ENCODE measurements at regions not wholly inside any gene's neighbourhood (a gene's known extent, or its start where the extent isn't known, plus 50 kb on each side); places are given as distances from the start of the nearest gene placed in this dataset.

DNA sequence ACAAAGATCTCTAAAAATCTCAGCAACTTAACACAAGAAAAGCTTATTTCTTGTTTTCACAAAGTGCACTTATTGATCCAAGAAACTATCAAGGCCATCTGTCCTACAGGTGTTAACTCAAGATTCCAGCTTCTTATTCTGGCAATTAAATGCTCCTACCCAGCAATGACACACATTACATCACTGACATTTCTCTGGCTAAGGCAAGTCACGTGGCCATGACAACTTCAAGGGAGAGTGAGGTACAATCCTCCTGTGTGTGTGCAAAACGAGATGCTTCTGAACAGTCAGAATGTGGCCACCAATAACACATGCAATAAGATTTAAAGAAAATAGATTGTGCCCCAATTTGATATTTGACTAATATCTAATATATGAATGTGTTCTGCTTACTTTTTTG lies 169.3 kb upstream of the BTBD3 start:
- no peak overlapping the region for H2AFZ ChIP-seq (ENCODE audit: low read depth, low read length)
- FAIRE-seq (no peak), DNase-seq (ENCODE audit: low read depth) (no peak)
- no peaks in the 10 kb centered on the region for H3K4me1 Mint-ChIP-seq (ENCODE audit: low read depth, unreplicated experiment)
- no peaks in the 10 kb centered on the region for H3K9me3 Mint-ChIP-seq (ENCODE audit: unreplicated experiment)
- H3K36me3 ChIP-seq (ENCODE audit: insufficient read depth, low read length), result no peaks in the 10 kb centered on the region
- TF ChIP-seq EZH2 (IDR thresholded peaks at IDR 0.05; ENCODE audit: insufficient read depth, low read length), result no peak
- TF ChIP-seq, protein P1, sequence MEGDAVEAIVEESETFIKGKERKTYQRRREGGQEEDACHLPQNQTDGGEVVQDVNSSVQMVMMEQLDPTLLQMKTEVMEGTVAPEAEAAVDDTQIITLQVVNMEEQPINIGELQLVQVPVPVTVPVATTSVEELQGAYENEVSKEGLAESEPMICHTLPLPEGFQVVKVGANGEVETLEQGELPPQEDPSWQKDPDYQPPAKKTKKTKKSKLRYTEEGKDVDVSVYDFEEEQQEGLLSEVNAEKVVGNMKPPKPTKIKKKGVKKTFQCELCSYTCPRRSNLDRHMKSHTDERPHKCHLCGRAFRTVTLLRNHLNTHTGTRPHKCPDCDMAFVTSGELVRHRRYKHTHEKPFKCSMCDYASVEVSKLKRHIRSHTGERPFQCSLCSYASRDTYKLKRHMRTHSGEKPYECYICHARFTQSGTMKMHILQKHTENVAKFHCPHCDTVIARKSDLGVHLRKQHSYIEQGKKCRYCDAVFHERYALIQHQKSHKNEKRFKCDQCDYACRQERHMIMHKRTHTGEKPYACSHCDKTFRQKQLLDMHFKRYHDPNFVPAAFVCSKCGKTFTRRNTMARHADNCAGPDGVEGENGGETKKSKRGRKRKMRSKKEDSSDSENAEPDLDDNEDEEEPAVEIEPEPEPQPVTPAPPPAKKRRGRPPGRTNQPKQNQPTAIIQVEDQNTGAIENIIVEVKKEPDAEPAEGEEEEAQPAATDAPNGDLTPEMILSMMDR (IDR thresholded peaks at IDR 0.05; ENCODE audit: insufficient read depth, low read depth, low read length), result no peak
- H3K27ac ChIP-seq (ENCODE audit: low read depth, low read length), result no peak overlapping the region
- no peaks in the 10 kb centered on the region for H4K20me1 ChIP-seq (ENCODE audit: insufficient read depth, low read length)
- H3K27me3 Mint-ChIP-seq (ENCODE audit: low read depth, unreplicated experiment), result no peaks in the 10 kb centered on the region
- no peak overlapping the region for H3K4me2 ChIP-seq (ENCODE audit: low read length)
- no peak overlapping the region for H3K9ac ChIP-seq (ENCODE audit: low read length)
- no peak overlapping the region for H3K4me3 Mint-ChIP-seq (ENCODE audit: unreplicated experiment)
- H3K4me3 ChIP-seq (ENCODE audit: insufficient read depth, low read depth, low read length), result no peak overlapping the region
- H3K36me3 Mint-ChIP-seq (ENCODE audit: low read depth, unreplicated experiment), result no peaks in the 10 kb centered on the region
- no peak overlapping the region for H3K27ac Mint-ChIP-seq (ENCODE audit: unreplicated experiment)
- no peaks in the 10 kb centered on the region for H3K27me3 ChIP-seq (ENCODE audit: insufficient read depth, low read length)
- H3K4me1 ChIP-seq (ENCODE audit: insufficient read depth, low read length), result no peaks in the 10 kb centered on the region
- H3K79me2 ChIP-seq (ENCODE audit: insufficient read depth, low read length), result no peaks in the 10 kb centered on the region
- no peaks in the 10 kb centered on the region for H3K9me3 ChIP-seq (ENCODE audit: insufficient read depth, low read depth, low read length)

DNA sequence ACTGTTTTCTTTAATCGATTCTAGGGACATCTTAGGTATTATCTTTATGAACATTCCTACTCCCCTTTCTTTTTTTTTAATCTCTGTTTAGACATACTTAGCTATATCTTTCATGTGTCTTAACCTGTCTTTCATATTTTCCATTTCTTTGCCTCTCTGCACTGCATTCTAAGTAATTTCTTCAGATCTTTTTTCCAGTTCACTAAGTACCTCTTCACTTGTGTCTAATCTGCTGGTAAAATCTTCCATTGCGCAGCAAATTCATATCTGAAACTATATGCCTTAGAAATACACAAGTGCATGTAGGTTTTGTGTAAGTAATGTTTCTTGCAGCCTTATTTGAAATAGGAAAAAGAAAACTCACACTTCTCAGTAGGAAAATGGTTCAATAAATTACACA lies 165.4 kb upstream of the BTBD3 start:
- H3K27ac ChIP-seq (ENCODE audit: low read depth, low read length), result no peak overlapping the region
- H3K36me3 ChIP-seq (ENCODE audit: insufficient read depth, low read length), result no peaks in the 10 kb centered on the region
- H3K4me1 ChIP-seq (ENCODE audit: insufficient read depth, low read length), result no peaks in the 10 kb centered on the region
- H3K9ac ChIP-seq (ENCODE audit: low read length), result no peak overlapping the region
- H3K9me3 ChIP-seq (ENCODE audit: insufficient read depth, low read depth, low read length), result no peaks in the 10 kb centered on the region
- H3K79me2 ChIP-seq (ENCODE audit: insufficient read depth, low read length), result no peaks in the 10 kb centered on the region
- H3K36me3 Mint-ChIP-seq (ENCODE audit: low read depth, unreplicated experiment), result no peaks in the 10 kb centered on the region
- no peaks in the 10 kb centered on the region for H3K27me3 ChIP-seq (ENCODE audit: insufficient read depth, low read length)
- no peak overlapping the region for H3K27ac Mint-ChIP-seq (ENCODE audit: unreplicated experiment)
- DNase-seq (ENCODE audit: low read depth) (no peak), FAIRE-seq (no peak)
- H3K4me3 Mint-ChIP-seq (ENCODE audit: unreplicated experiment), result no peak overlapping the region
- H2AFZ ChIP-seq (ENCODE audit: low read depth, low read length), result no peak overlapping the region
- no peak overlapping the region for H3K4me3 ChIP-seq (ENCODE audit: insufficient read depth, low read depth, low read length)
- no peak overlapping the region for H3K4me2 ChIP-seq (ENCODE audit: low read length)
- H3K4me1 Mint-ChIP-seq (ENCODE audit: low read depth, unreplicated experiment), result no peaks in the 10 kb centered on the region
- no peaks in the 10 kb centered on the region for H3K9me3 Mint-ChIP-seq (ENCODE audit: unreplicated experiment)
- no peak for TF ChIP-seq EZH2 (IDR thresholded peaks at IDR 0.05; ENCODE audit: insufficient read depth, low read length)
- TF ChIP-seq, protein P1 (IDR thresholded peaks at IDR 0.05; ENCODE audit: insufficient read depth, low read depth, low read length), result no peak
- H4K20me1 ChIP-seq (ENCODE audit: insufficient read depth, low read length), result no peaks in the 10 kb centered on the region
- no peaks in the 10 kb centered on the region for H3K27me3 Mint-ChIP-seq (ENCODE audit: low read depth, unreplicated experiment)

DNA sequence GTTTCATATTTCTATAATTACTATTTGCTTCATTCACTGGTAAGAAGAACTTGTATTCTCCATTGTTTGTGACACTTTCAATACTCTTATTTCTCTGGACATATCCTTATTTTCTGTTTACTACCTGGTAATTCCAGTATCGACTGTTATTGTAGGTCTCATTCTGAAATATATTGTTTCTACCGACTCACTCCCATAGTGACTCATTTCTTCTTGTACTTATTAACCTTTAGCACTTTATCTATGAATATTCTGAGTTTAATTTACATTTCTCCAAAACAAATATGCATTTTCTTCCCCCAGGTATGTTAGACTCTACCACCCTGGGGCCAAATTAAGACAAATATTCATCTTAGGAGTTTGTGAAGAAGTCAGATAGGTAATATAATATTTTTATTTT lies 164.5 kb upstream of the BTBD3 start:
- Histone ChIP-seq H3K4me1 (ENCODE audit: insufficient read depth, low read length) (no peaks in the 10 kb centered on the region), H3K4me2 (ENCODE audit: low read length) (no peak overlapping the region), H3K4me3 (ENCODE audit: insufficient read depth, low read depth, low read length) (no peak overlapping the region), H3K79me2 (ENCODE audit: insufficient read depth, low read length) (no peaks in the 10 kb centered on the region), H3K27me3 (ENCODE audit: insufficient read depth, low read length) (no peaks in the 10 kb centered on the region), H4K20me1 (ENCODE audit: insufficient read depth, low read length) (no peaks in the 10 kb centered on the region), H2AFZ (ENCODE audit: low read depth, low read length) (no peak overlapping the region), H3K36me3 (ENCODE audit: insufficient read depth, low read length) (no peaks in the 10 kb centered on the region), H3K9me3 (ENCODE audit: insufficient read depth, low read depth, low read length) (no peaks in the 10 kb centered on the region), H3K9ac (ENCODE audit: low read length) (no peak overlapping the region), H3K27ac (ENCODE audit: low read depth, low read length) (no peak overlapping the region)
- H3K27me3 Mint-ChIP-seq (ENCODE audit: low read depth, unreplicated experiment), result no peaks in the 10 kb centered on the region
- H3K27ac Mint-ChIP-seq (ENCODE audit: unreplicated experiment), result no peak overlapping the region
- H3K36me3 Mint-ChIP-seq (ENCODE audit: low read depth, unreplicated experiment), result no peaks in the 10 kb centered on the region
- TF ChIP-seq, protein P1 (IDR thresholded peaks at IDR 0.05; ENCODE audit: insufficient read depth, low read depth, low read length), result no peak
- TF ChIP-seq EZH2 (IDR thresholded peaks at IDR 0.05; ENCODE audit: insufficient read depth, low read length), result no peak
- no peaks in the 10 kb centered on the region for H3K4me1 Mint-ChIP-seq (ENCODE audit: low read depth, unreplicated experiment)
- FAIRE-seq (no peak), DNase-seq (ENCODE audit: low read depth) (no peak)
- H3K4me3 Mint-ChIP-seq (ENCODE audit: unreplicated experiment), result no peak overlapping the region
- H3K9me3 Mint-ChIP-seq (ENCODE audit: unreplicated experiment), result no peaks in the 10 kb centered on the region
